Peyer's patch (tissue), 4 donors: ENCODE measurements at regions not wholly inside any gene's neighbourhood (a gene's known extent, or its start where the extent isn't known, plus 50 kb on each side); places are given as distances from the start of the nearest gene placed in this dataset.

Experiments
- DNase-seq, 3 donors: peaks; one replicate each; pipeline ENCODE4 v3.0.0-alpha.2; 2017 to 2019
- H3K27ac ChIP-seq, 4 donors: fragments of 200-600 bp; sonication (generic); one replicate each; pipeline ENCODE4 v1.5.1; 2016 to 2019
- H3K27me3 ChIP-seq, 2 donors: fragments of 200-600 bp; sonication (generic); one replicate each; pipeline ENCODE4 v1.5.1; 2019
- H3K36me3 ChIP-seq, 3 donors: fragments of 200-600 bp; sonication (generic); one replicate each; pipeline ENCODE4 v1.5.1; 2016 to 2019
- H3K4me1 ChIP-seq, 4 donors: fragments of 200-600 bp; sonication (generic); one replicate each; pipeline ENCODE4 v1.5.1; 2016 to 2019
- H3K4me3 ChIP-seq, 4 donors: fragments of 200-600 bp; sonication (generic); 1 replicate in 3 of 4; 2 replicates in 1 of 4; pipeline ENCODE4 v1.5.1; 2016 to 2019; ENCODE audit warnings: mild to moderate bottlenecking in 1 of 4
- H3K9me3 ChIP-seq, 4 donors: fragments of 200-600 bp; sonication (generic); one replicate each; pipeline ENCODE4 v1.5.1; 2016 to 2019; ENCODE audit warnings: mild to moderate bottlenecking in 1 of 4
- POLR2A ChIP-seq, 2 donors: fragments of 450-650 bp; IDR thresholded peaks; one replicate each; pipeline ENCODE4 v1.5.1; 2017; ENCODE audit warnings: antibody characterized with exemption in 2 of 2, mild to moderate bottlenecking in 2 of 2, moderate library complexity in 2 of 2
- TF ChIP-seq, protein P1 (sequence below), 6 experiments: fragments of 450-650 bp in 4 of 6; fragments of 200-600 bp in 2 of 6; sonication (generic) in 1 of 6; IDR thresholded peaks; one replicate each; pipeline ENCODE4 v1.5.1; 2017 to 2019; ENCODE audit warnings: antibody characterized with exemption in 6 of 6, mild to moderate bottlenecking in 3 of 6, moderate library complexity in 1 of 6

DNA sequence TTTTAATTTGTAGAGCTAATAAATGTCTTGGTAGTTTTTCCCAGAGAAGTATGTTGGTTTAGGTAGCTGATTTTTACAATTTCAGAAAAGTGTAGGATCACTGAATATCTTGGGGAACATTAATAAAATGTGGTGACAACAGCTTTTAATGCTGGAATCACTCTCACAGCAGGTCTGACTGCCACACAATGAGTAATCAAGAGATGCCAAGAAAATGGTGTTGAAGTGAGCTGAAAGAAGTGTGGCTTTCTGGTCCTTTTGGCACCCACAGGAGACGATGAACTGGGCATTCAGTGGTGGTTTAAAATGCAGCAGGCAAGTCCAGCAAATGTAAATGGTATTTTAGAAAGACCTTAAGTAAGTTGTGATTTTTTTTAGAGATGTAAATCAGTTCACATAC, 175.8 kb downstream of the CBLN2 start:
- Histone ChIP-seq H3K4me1 (no peaks in the 10 kb centered on the region), H3K27me3 (no peaks in the 10 kb centered on the region), H3K4me3 (no peak overlapping the region), H3K27ac (no peak overlapping the region), H3K36me3 (no peaks in the 10 kb centered on the region), H3K9me3 (no peaks in the 10 kb centered on the region)
- TF ChIP-seq POLR2A (IDR thresholded peaks at IDR 0.05): no peak
- TF ChIP-seq, protein P1, sequence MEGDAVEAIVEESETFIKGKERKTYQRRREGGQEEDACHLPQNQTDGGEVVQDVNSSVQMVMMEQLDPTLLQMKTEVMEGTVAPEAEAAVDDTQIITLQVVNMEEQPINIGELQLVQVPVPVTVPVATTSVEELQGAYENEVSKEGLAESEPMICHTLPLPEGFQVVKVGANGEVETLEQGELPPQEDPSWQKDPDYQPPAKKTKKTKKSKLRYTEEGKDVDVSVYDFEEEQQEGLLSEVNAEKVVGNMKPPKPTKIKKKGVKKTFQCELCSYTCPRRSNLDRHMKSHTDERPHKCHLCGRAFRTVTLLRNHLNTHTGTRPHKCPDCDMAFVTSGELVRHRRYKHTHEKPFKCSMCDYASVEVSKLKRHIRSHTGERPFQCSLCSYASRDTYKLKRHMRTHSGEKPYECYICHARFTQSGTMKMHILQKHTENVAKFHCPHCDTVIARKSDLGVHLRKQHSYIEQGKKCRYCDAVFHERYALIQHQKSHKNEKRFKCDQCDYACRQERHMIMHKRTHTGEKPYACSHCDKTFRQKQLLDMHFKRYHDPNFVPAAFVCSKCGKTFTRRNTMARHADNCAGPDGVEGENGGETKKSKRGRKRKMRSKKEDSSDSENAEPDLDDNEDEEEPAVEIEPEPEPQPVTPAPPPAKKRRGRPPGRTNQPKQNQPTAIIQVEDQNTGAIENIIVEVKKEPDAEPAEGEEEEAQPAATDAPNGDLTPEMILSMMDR (IDR thresholded peaks at IDR 0.05): no peak
- DNase-seq: no peak

DNA sequence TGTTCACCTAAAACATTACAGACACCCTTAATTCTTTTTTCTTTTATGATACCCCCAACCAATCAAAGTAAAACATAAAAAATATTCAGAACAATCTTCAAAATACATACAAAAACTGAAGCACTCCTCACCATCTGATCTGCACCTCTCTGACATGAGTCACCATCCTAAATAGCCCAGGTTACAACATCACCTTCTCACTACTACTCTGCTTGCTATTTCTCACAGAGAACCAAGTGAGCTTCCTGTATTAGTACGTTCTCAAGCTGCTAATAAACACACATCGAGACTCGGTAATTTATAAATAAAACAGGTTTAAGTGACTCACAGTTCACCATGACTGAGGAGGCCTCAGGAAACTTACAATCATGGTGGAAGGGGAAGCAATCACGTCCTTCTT, 183.5 kb downstream of the CBLN2 start:
- no peaks in the 10 kb centered on the region for H3K9me3 ChIP-seq
- DNase-seq: no peak
- TF ChIP-seq POLR2A (IDR thresholded peaks at IDR 0.05): no peak
- TF ChIP-seq, protein P1 (IDR thresholded peaks at IDR 0.05): no peak
- H3K36me3 ChIP-seq: no peaks in the 10 kb centered on the region
- H3K27ac ChIP-seq: no peak overlapping the region
- no peaks in the 10 kb centered on the region for H3K4me1 ChIP-seq
- H3K27me3 ChIP-seq: no peaks in the 10 kb centered on the region
- H3K4me3 ChIP-seq: no peak overlapping the region

DNA sequence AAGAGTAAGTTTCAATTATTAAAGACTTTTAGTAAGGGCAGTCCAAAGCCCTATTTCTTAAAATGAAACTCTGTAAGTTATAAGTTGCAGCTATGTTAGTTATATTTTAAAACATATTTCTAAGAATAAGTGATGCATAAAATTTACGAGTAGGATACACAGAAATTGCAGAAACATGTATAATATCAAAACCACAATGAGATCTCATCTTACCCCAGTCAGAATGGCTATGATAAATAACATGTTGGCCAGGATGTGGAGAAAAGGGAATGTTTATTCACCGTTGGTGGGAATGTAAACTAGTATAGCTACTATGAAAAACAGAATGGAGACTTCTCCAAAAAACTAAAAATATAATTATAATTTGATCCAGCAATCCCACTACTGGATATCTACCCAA, 201.2 kb downstream of the CBLN2 start:
- no peak overlapping the region for H3K27ac ChIP-seq
- no peaks in the 10 kb centered on the region for H3K27me3 ChIP-seq
- DNase-seq: no peak
- no peaks in the 10 kb centered on the region for H3K4me1 ChIP-seq
- H3K4me3 ChIP-seq: no peak overlapping the region
- H3K36me3 ChIP-seq: no peaks in the 10 kb centered on the region
- H3K9me3 ChIP-seq: no peaks in the 10 kb centered on the region
- TF ChIP-seq, protein P1 (IDR thresholded peaks at IDR 0.05): no peak
- no peak for TF ChIP-seq POLR2A (IDR thresholded peaks at IDR 0.05)

DNA sequence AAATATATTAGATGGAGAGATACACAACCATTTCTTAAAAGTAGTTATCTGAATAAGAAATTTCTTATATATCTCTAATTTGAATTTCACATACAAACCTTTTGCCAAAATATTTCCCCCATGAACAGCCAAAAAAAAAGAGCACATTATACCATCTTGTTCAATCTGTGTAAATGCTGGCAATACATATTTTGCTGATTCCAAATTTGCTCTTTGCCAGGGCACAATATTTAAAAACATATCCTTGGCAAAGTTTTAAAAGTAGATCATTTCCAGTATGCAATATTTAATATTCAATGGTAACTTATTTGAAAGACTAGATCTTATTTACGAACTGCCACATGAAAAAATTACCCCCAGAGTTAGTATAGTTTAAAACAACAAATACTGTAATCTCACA, 204.2 kb downstream of the CBLN2 start:
- Histone ChIP-seq H3K9me3 (no peaks in the 10 kb centered on the region), H3K4me1 (no peaks in the 10 kb centered on the region), H3K27ac (no peak overlapping the region), H3K27me3 (no peaks in the 10 kb centered on the region), H3K4me3 (no peak overlapping the region), H3K36me3 (no peaks in the 10 kb centered on the region)
- DNase-seq: no peak
- TF ChIP-seq POLR2A (IDR thresholded peaks at IDR 0.05): no peak
- TF ChIP-seq, protein P1 (IDR thresholded peaks at IDR 0.05): no peak

DNA sequence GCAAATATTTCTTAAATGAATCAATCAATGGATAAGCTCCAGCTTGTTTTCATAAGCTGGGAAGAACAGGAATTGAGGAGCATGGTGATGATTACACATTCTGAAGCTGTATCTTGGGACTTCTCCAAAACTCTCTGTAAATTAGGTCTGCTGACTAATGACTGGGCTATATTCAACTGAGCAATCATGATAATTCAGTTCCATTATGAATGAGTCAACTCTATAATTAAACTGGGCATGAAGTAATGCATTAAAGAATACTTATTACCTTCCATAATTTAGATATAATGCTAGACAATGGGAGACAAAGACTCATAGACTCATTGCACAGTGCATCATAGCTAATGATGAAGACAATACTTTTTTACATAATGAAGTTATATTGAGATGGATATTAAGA, 207.4 kb downstream of the CBLN2 start:
- Histone ChIP-seq H3K4me1 (no peaks in the 10 kb centered on the region), H3K27me3 (no peaks in the 10 kb centered on the region)
- TF ChIP-seq, protein P1 (IDR thresholded peaks at IDR 0.05): no peak
- TF ChIP-seq POLR2A (IDR thresholded peaks at IDR 0.05): no peak

DNA sequence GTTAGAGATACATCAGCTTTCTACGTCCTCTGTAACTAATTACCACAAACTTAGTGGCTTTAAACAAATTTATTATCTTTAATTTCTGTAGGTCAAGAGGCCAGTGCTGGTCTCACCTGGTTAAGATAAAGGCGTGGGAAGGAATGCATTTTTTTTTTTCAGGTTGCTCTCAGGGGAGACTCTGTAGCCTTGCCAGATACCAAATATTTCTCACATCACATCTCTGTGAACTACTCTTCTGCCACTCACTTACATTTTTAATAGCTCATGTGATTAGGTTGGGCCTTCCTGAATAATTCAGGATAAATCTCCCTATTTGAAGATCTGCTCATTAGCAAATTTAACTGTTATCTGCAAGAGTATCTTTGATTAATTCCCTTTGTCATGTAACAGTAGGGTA, 214.6 kb downstream of the CBLN2 start:
- Histone ChIP-seq H3K27me3 (no peaks in the 10 kb centered on the region), H3K4me1 (no peaks in the 10 kb centered on the region), H3K9me3 (no peaks in the 10 kb centered on the region), H3K36me3 (no peaks in the 10 kb centered on the region), H3K4me3 (no peak overlapping the region), H3K27ac (no peak overlapping the region)
- TF ChIP-seq, protein P1 (IDR thresholded peaks at IDR 0.05): no peak
- no peak for TF ChIP-seq POLR2A (IDR thresholded peaks at IDR 0.05)
- no peak for DNase-seq

More for the DNA sequence above, 207.4 kb downstream of the CBLN2 start:
- H3K9me3 ChIP-seq: no peaks in the 10 kb centered on the region
- no peak overlapping the region for H3K4me3 ChIP-seq
- H3K27ac ChIP-seq: no peak overlapping the region
- no peaks in the 10 kb centered on the region for H3K36me3 ChIP-seq
- DNase-seq: no peak
